ENCODE measurements at regions not wholly inside any gene's neighbourhood (a gene's known extent, or its start where the extent isn't known, plus 50 kb on each side); places are given as distances from the start of the nearest gene placed in this dataset.

DNA sequence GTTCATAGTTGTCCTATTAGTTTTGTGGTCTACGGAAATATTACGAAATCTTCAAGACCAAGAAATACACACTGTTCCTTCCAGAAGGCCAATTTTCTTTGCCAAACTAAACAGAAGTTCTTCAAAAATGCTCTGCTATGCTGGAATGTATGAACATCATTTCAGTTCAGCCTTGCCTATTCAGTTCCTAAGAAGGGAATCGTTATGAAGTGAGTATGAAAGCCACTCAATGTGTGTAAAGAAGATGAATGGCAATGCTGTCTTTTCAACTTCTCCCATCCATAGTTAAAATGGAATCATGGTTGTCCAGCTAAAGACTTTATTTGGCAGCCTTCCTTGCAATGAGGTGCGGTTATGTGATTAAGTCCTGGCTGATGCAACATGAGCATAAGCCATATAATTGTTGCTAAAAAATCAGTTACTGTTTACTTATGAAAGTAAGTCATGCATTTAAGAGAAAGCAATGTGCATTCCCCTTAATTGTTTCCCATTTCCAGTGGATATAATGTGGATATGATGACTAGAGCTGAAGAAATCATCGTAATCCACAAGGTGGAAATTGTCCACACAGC, 73.8 kb upstream of the PTPRR start (continued):
- TF ChIP-seq, protein P1, sequence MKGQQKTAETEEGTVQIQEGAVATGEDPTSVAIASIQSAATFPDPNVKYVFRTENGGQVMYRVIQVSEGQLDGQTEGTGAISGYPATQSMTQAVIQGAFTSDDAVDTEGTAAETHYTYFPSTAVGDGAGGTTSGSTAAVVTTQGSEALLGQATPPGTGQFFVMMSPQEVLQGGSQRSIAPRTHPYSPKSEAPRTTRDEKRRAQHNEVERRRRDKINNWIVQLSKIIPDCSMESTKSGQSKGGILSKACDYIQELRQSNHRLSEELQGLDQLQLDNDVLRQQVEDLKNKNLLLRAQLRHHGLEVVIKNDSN (IDR thresholded peaks at IDR 0.05; ENCODE audit: borderline replicate concordance, low read depth) = no peak
- TF ChIP-seq NFIC (IDR thresholded peaks at IDR 0.05; ENCODE audit: borderline replicate concordance) = no peak
- TF ChIP-seq, protein P2, sequence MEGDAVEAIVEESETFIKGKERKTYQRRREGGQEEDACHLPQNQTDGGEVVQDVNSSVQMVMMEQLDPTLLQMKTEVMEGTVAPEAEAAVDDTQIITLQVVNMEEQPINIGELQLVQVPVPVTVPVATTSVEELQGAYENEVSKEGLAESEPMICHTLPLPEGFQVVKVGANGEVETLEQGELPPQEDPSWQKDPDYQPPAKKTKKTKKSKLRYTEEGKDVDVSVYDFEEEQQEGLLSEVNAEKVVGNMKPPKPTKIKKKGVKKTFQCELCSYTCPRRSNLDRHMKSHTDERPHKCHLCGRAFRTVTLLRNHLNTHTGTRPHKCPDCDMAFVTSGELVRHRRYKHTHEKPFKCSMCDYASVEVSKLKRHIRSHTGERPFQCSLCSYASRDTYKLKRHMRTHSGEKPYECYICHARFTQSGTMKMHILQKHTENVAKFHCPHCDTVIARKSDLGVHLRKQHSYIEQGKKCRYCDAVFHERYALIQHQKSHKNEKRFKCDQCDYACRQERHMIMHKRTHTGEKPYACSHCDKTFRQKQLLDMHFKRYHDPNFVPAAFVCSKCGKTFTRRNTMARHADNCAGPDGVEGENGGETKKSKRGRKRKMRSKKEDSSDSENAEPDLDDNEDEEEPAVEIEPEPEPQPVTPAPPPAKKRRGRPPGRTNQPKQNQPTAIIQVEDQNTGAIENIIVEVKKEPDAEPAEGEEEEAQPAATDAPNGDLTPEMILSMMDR (IDR thresholded peaks at IDR 0.05) = no peak
- no peak for TF ChIP-seq TAF1 (IDR thresholded peaks at IDR 0.05; ENCODE audit: borderline replicate concordance, low read depth, low read length)
- TF ChIP-seq, protein P3, sequence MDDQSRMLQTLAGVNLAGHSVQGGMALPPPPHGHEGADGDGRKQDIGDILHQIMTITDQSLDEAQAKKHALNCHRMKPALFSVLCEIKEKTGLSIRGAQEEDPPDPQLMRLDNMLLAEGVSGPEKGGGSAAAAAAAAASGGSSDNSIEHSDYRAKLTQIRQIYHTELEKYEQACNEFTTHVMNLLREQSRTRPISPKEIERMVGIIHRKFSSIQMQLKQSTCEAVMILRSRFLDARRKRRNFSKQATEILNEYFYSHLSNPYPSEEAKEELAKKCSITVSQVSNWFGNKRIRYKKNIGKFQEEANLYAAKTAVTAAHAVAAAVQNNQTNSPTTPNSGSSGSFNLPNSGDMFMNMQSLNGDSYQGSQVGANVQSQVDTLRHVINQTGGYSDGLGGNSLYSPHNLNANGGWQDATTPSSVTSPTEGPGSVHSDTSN (IDR thresholded peaks at IDR 0.05) = no peak
- no peak for TF ChIP-seq TCF12 (IDR thresholded peaks at IDR 0.05)

DNA sequence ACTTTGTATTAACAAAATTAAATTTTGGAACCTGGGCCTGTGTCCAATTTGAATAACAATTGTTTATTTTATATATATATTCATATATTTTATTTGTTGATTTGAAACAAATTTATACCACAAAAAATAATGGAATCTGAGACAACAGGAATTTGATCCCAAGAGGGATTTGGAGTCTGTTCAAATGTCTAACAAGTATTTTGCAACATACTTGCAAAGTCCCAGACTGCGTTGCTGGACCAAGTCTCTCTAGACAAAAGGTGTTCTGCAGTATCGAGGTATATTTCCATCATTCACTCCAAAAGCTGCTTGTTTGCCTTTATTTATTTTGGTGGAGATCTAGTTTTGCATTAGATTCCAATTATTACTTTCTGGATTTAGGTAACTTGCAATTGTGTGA, 68.7 kb upstream of the PTPRR start:
- TF ChIP-seq FOXJ3 (CRISPR knock-in tag; IDR thresholded peaks at IDR 0.05) = no peak
- no peak for TF ChIP-seq FOXM1 (IDR thresholded peaks at IDR 0.05; ENCODE audit: low read depth)
- TF ChIP-seq, protein P4, sequence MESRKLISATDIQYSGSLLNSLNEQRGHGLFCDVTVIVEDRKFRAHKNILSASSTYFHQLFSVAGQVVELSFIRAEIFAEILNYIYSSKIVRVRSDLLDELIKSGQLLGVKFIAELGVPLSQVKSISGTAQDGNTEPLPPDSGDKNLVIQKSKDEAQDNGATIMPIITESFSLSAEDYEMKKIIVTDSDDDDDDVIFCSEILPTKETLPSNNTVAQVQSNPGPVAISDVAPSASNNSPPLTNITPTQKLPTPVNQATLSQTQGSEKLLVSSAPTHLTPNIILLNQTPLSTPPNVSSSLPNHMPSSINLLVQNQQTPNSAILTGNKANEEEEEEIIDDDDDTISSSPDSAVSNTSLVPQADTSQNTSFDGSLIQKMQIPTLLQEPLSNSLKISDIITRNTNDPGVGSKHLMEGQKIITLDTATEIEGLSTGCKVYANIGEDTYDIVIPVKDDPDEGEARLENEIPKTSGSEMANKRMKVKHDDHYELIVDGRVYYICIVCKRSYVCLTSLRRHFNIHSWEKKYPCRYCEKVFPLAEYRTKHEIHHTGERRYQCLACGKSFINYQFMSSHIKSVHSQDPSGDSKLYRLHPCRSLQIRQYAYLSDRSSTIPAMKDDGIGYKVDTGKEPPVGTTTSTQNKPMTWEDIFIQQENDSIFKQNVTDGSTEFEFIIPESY (IDR thresholded peaks at IDR 0.05; ENCODE audit: borderline replicate concordance, low read depth) = no peak
- TF ChIP-seq TAF1 (IDR thresholded peaks at IDR 0.05; ENCODE audit: borderline replicate concordance, low read depth, low read length) = no peak
- no peak for TF ChIP-seq TEAD4 (IDR thresholded peaks at IDR 0.05; ENCODE audit: borderline replicate concordance, insufficient read depth)
- TF ChIP-seq ELF1 (IDR thresholded peaks at IDR 0.05) = no peak
- TF ChIP-seq YY1 (IDR thresholded peaks at IDR 0.05; ENCODE audit: low read depth) = no peak
- TF ChIP-seq SIN3A (IDR thresholded peaks at IDR 0.05; ENCODE audit: borderline replicate concordance, low read depth, low read length) = no peak
- TF ChIP-seq, protein P3 (IDR thresholded peaks at IDR 0.05) = no peak
- TF ChIP-seq RFX5 (IDR thresholded peaks at IDR 0.05; ENCODE audit: low read length) = no peak
- no peak for DNase-seq
- no peaks in the 10 kb centered on the region for H3K9me2 ChIP-seq
- H3K4me1 ChIP-seq (ENCODE audit: control insufficient read depth in 1 of 2, insufficient read depth in 2 of 2, low read depth in 1 of 2, low read length in 1 of 2) = no peaks in the 10 kb centered on the region
- H3K4me2 ChIP-seq = no peak overlapping the region
- no peaks in the 10 kb centered on the region for H3K36me3 ChIP-seq (replicated peaks in 1 of 2; ENCODE audit: control insufficient read depth in 1 of 2, insufficient read depth in 2 of 2, low read length in 1 of 2)
- H3K27me3 ChIP-seq (ENCODE audit: insufficient read depth) = no peaks in the 10 kb centered on the region
- ChIA-PET CTCF (interaction anchor here (0.6 kb wide), 1 partner anchor 558 kb away, joined by 3 read pairs; no protein-coding TSS in a partner anchor), POLR2A (no interaction called here)
- H3K9me3 ChIP-seq = no peaks in the 10 kb centered on the region
- no peaks in the 10 kb centered on the region for H3F3A ChIP-seq (replicated peaks; ENCODE audit: insufficient read depth)
- H3K27ac ChIP-seq (ENCODE audit: low read depth in 2 of 2, low read length in 1 of 2) = no peak overlapping the region
- H3K79me2 ChIP-seq (ENCODE audit: insufficient read depth) = no peaks in the 10 kb centered on the region
- WGBS (ENCODE audit: low lambda C conversion rate) = 61% methylated on average over 2 of the region's 2 CpGs
- no peak overlapping the region for H3K4me3 ChIP-seq (ENCODE audit: low read depth in 2 of 2, low read length in 1 of 2)
- no peaks in the 10 kb centered on the region for H4K20me1 ChIP-seq (ENCODE audit: insufficient read depth)
- H3K9ac ChIP-seq = no peak overlapping the region
- H2AFZ ChIP-seq (ENCODE audit: low read depth) = no peak overlapping the region
